K562 (cell line): ENCODE measurements at regions not wholly inside any gene's neighbourhood (a gene's known extent, or its start where the extent isn't known, plus 50 kb on each side); places are given as distances from the start of the nearest gene placed in this dataset.
A peak's percentile ranks its signal among the peaks of the same experiment; 100 is the strongest.

Experiments used
- ATAC-seq: fragments of 200-7000 bp; cut with Tn5 transposase; 3 replicates; pipeline ENCODE4 v1.9.1; 2020; ENCODE audit warnings: moderate library complexity
- BruUV-seq: library from RNA; stranded (reverse); fragments of 400-500 nt; replicated peaks from 2 replicates; lab custom pipeline; 2021; lab: Mats Ljungman, UMichigan
- CTCF ChIA-PET: fragments of 300-600 bp; formaldehyde crosslinking; extraction: SDS; loops from one replicate; lab custom pipeline; 2021; ENCODE audit warnings: low intra/inter-chr PET ratio; lab: Yijun Ruan, JAX
- POLR2A ChIA-PET: fragments of 300-600, 350-650 bp; sonication (Branson Sonifier 250); formaldehyde crosslinking; extraction: SDS; loops from one replicate; lab custom pipeline; 2021; ENCODE audit warnings: antibody characterized with exemption, inconsistent platforms; lab: Yijun Ruan, JAX
- DNase-seq, 4 experiments: peaks; one replicate each; pipeline versions ENCODE4 v3.0.0 to v3.0.0-alpha.2; 2011 to 2018; ENCODE audit warnings: low spot score in 3 of 4, mixed read lengths in 3 of 4; ENCODE audit errors: extremely low read depth in 1 of 4
- FAIRE-seq: peaks from 2 replicates; lab custom pipeline; 2011; peaks lifted over from hg19 to GRCh38; lab: Jason Lieb, UNC
- H2AFZ ChIP-seq: 2 replicates; pipeline ENCODE4 v1.6.0; 2011; ENCODE audit warnings: low read depth, low read length, control low read depth, inconsistent platforms
- H3K27ac ChIP-seq: fragments of 200-600 bp; 3 replicates; pipeline ENCODE4 v1.8.0; 2011; ENCODE audit warnings: low read depth, mild to moderate bottlenecking, control low read depth, inconsistent platforms, low read length, moderate library complexity, mixed read lengths; ENCODE audit errors: extremely low read depth
- H3K27me3 ChIP-seq, 2 experiments: fragments of 300-600 bp in 1 of 2; 2 replicates in 1 of 2; 3 replicates in 1 of 2; pipeline versions ENCODE4 v1.6.0 to v1.8.0; 2011; ENCODE audit warnings: inconsistent platforms in 2 of 2, low read length in 2 of 2, mild to moderate bottlenecking in 1 of 2, mixed read lengths in 1 of 2, moderate library complexity in 1 of 2; ENCODE audit not compliant: control insufficient read depth in 2 of 2, insufficient read depth in 2 of 2
- H3K36me3 ChIP-seq: fragments of 300-600 bp; 3 replicates; pipeline ENCODE4 v1.8.0; 2011; ENCODE audit warnings: mild to moderate bottlenecking, low read length, inconsistent platforms; ENCODE audit not compliant: control insufficient read depth, insufficient read depth
- H3K4me1 ChIP-seq, 2 experiments: fragments of 200-600 bp in 1 of 2; replicated peaks in 1 of 2; 2 replicates in 1 of 2; 3 replicates in 1 of 2; pipeline versions ENCODE4 v1.5.1 to v1.8.0; 2011; ENCODE audit warnings: inconsistent platforms in 2 of 2, low read length in 2 of 2, mild to moderate bottlenecking in 1 of 2, mixed read lengths in 1 of 2, moderate library complexity in 1 of 2; ENCODE audit not compliant: control insufficient read depth in 2 of 2, insufficient read depth in 2 of 2
- H3K4me2 ChIP-seq: 2 replicates; pipeline ENCODE4 v1.6.1; 2011; ENCODE audit warnings: low read length, control low read depth, inconsistent platforms, mixed read lengths; ENCODE audit not compliant: insufficient read depth
- H3K4me3 ChIP-seq: fragments of 200-600 bp; sonication (generic), shearing (Covaris generic); 2 replicates; pipeline ENCODE4 v1.5.1; 2016; ENCODE audit warnings: control low read depth, inconsistent platforms
- H3K79me2 ChIP-seq: fragments of 200-600 bp; 3 replicates; pipeline ENCODE4 v1.8.0; 2011; ENCODE audit warnings: low read length, inconsistent platforms; ENCODE audit not compliant: control insufficient read depth, insufficient read depth
- H3K9ac ChIP-seq, 2 experiments: 2 replicates each; pipeline versions ENCODE4 v1.6.0 to v1.6.1; 2011; ENCODE audit warnings: low read depth in 2 of 2, low read length in 2 of 2, control low read depth in 1 of 2, inconsistent platforms in 1 of 2, mild to moderate bottlenecking in 1 of 2, mixed read lengths in 1 of 2; ENCODE audit not compliant: insufficient read depth in 1 of 2
- H3K9me1 ChIP-seq: one replicate; pipeline ENCODE4 v1.6.0; 2011; ENCODE audit warnings: inconsistent platforms, mild to moderate bottlenecking, low read length, moderate library complexity; ENCODE audit not compliant: control insufficient read depth, insufficient read depth
- H3K9me3 ChIP-seq: replicated peaks from 2 replicates; pipeline ENCODE4 v1.5.1; 2011; ENCODE audit warnings: low read depth, low read length, inconsistent platforms; ENCODE audit not compliant: control insufficient read depth, insufficient read depth
- H4K20me1 ChIP-seq: replicated peaks from 2 replicates; pipeline ENCODE4 v1.6.1; 2011; ENCODE audit warnings: low read length, inconsistent platforms, mixed read lengths; ENCODE audit not compliant: control insufficient read depth, insufficient read depth
- E2F4 ChIP-seq: sonication (generic); formaldehyde crosslinking; IDR thresholded peaks from 2 replicates; pipeline ENCODE4 v1.8.0; 2022; ENCODE audit warnings: mild to moderate bottlenecking, low read depth, missing genetic modification reagents
- FOSL1 ChIP-seq: fragments of 200-800 bp; sonication (Bioruptor generic); conservative IDR thresholded peaks from 2 replicates; pipeline ENCODE4 v1.6.1; 2016; ENCODE audit warnings: missing genetic modification characterization, missing compliant biosample characterization
- MNT ChIP-seq, 2 experiments: fragments of 450-650 bp; conservative IDR thresholded peaks; 2 replicates each; pipeline ENCODE4 v1.6.1; 2017; ENCODE audit warnings: mild to moderate bottlenecking in 2 of 2, moderate library complexity in 2 of 2
- WGBS: fragments of 100-300 bp; shearing (Covaris generic); methylation state at CpG from one replicate; pipeline ENCODE4 v1.1.6; 2016; ENCODE audit warnings: low coverage, mixed read lengths; ENCODE audit not compliant: insufficient coverage; ENCODE audit errors: missing lambda C conversion rate; 5-methylcytosine and 5-hydroxymethylcytosine counted together
- in situ Hi-C: fragments of 300-500 bp; cut with MboI; formaldehyde crosslinking; loops from 4 replicates; pipeline ENCODE4 v1.15.0; 2018; ENCODE audit warnings: inconsistent platforms, mixed read lengths
- intact Hi-C: fragments of 100-400 bp; cut with micrococcal nuclease; formaldehyde crosslinking; loops from 2 replicates; pipeline ENCODE4 v1.14.2; 2022

DNA sequence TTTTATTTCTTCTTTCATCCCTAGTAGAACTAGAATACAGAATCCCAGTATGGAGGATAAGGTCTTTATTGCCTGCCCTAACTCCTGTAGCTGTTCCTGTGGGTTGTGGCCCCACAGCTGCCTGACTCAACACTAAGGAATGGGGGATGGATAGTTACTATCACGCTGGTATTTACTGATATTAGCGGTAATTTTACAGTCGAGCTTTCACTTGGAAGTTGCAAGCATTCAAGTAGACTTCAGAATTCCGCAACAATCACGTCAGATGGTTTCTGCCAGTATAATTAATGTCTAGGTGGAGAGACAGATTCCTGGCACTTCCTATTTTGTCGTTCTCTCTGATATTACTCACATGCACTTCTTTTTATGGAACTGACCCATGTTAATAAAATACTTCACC, 489.8 kb downstream of the PABPC4L start:
- Histone ChIP-seq H2AFZ (no peak overlapping the region), H3K9ac (no peak overlapping the region)
- in situ Hi-C loops = no loop called here
- no peak for FAIRE-seq
- TF ChIP-seq MNT (conservative IDR thresholded peaks at IDR 0.05) (no peak), E2F4 (CRISPR knock-in tag) (no peak), FOSL1 (tag) (peak; percentile 36; the same call in 1 of the 2 replicates)
- TF ChIP-seq, all 486 proteins: peak for 1
- no TSS peak for BruUV-seq
- Histone ChIP-seq H3K27ac (no peak overlapping the region), H3K4me1 (no peaks in the 10 kb centered on the region), H3K27me3 (no peaks in the 10 kb centered on the region), H3K36me3 (no peaks in the 10 kb centered on the region), H3K4me2 (no peak overlapping the region), H4K20me1 (no peaks in the 10 kb centered on the region), H3K9me3 (no peaks in the 10 kb centered on the region), H3K4me3 (no peak overlapping the region), H3K79me2 (no peaks in the 10 kb centered on the region), H3K9me1 (no peaks in the 10 kb centered on the region)
- intact Hi-C loops = no loop called here
- 8% methylated on average over 6 of the region's 6 CpGs for WGBS
- DNase-seq = no peak
- ATAC-seq = no peak
- ChIA-PET CTCF (no interaction called here), POLR2A (no interaction called here)
